BJ (cell line): ENCODE measurements at regions not wholly inside any gene's neighbourhood (a gene's known extent, or its start where the extent isn't known, plus 50 kb on each side); places are given as distances from the start of the nearest gene placed in this dataset.
"Not testable (repeated sequence)": the region's sequence is repeated elsewhere in the genome, so short reads cannot be mapped to it uniquely, and the experiment has no call there.

Source experiments
- CTCF ChIA-PET: fragments of 350-600 bp; formaldehyde crosslinking; extraction: SDS; loops from one replicate; lab custom pipeline; 2021; ENCODE audit warnings: antibody characterized with exemption, inconsistent platforms; lab: Yijun Ruan, JAX
- POLR2A ChIA-PET: fragments of 300-600 bp; sonication (Branson Sonifier 250); formaldehyde crosslinking; extraction: SDS; loops from one replicate; lab custom pipeline; 2021; ENCODE audit warnings: antibody characterized with exemption; lab: Charles Lee
- DNase-seq: peaks from one replicate; pipeline ENCODE4 v3.0.0-alpha.2; 2011; ENCODE audit warnings: low read depth
- H3K27me3 ChIP-seq: 2 replicates; pipeline ENCODE4 v1.6.0; 2011; ENCODE audit warnings: low read length; ENCODE audit not compliant: control insufficient read depth, insufficient read depth
- H3K36me3 ChIP-seq: 2 replicates; pipeline ENCODE4 v1.5.1; 2011; ENCODE audit warnings: low read length; ENCODE audit not compliant: control insufficient read depth, insufficient read depth
- H3K4me3 ChIP-seq: 2 replicates; pipeline ENCODE4 v1.5.1; 2011; ENCODE audit warnings: low read depth, mild to moderate bottlenecking, control low read depth, low read length
- TF ChIP-seq, protein P1 (sequence below): IDR thresholded peaks from 2 replicates; pipeline ENCODE4 v1.5.1; 2011; ENCODE audit warnings: low read depth, mild to moderate bottlenecking, control low read depth, inconsistent platforms, low read length, moderate library complexity; ENCODE audit not compliant: insufficient read depth

DNA sequence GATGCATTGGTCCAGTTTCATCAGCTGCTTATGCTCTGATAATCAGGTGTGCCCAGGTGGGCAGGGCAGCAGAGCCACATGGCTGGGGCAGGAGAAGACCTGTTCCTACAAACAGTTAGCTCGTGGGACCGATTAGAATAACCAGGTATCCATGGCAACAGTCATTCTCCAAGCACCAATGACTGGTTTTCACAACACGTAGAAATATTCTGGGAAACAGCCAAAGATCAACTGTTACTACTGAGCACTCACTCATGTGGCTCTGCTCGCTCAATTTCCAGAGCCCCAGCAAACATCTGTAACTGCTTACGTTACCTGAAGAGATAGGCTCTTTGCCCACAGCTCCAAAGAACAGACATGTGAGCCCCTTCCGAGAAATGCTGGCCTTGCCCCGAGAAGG is 302.0 kb downstream of the AGTPBP1 start:
- POLR2A ChIA-PET: no interaction called here
- Histone ChIP-seq H3K4me3 (no peak overlapping the region), H3K36me3 (no peaks in the 10 kb centered on the region), H3K27me3 (no peaks in the 10 kb centered on the region)
- CTCF ChIA-PET: interaction anchor here (0.6 to 2.2 kb wide), 2 partner anchors 15 to 1031 kb away, joined by 3 to 7 read pairs; no protein-coding TSS in a partner anchor
- no peak for DNase-seq
- TF ChIP-seq, protein P1, sequence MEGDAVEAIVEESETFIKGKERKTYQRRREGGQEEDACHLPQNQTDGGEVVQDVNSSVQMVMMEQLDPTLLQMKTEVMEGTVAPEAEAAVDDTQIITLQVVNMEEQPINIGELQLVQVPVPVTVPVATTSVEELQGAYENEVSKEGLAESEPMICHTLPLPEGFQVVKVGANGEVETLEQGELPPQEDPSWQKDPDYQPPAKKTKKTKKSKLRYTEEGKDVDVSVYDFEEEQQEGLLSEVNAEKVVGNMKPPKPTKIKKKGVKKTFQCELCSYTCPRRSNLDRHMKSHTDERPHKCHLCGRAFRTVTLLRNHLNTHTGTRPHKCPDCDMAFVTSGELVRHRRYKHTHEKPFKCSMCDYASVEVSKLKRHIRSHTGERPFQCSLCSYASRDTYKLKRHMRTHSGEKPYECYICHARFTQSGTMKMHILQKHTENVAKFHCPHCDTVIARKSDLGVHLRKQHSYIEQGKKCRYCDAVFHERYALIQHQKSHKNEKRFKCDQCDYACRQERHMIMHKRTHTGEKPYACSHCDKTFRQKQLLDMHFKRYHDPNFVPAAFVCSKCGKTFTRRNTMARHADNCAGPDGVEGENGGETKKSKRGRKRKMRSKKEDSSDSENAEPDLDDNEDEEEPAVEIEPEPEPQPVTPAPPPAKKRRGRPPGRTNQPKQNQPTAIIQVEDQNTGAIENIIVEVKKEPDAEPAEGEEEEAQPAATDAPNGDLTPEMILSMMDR: no peak

DNA sequence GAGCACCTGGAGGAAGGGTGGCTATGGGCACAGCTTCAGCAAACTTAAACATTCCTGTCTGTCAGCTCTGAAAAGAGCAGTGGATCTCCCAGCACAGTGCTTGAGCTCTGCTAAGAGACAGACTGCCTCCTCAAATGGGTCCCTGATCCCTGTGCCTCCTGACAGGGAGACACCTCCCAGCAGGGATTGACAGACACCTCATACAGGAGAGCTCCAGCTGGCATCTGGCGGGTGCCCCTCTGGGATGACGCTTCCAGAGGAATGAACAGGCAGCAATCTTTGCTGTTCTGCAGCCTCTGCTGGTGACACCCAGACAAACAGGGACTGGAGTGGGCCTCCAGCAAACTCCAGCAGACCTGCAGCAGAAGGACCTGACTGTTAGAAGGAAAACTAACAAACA is 307.8 kb downstream of the AGTPBP1 start:
- POLR2A ChIA-PET, H3K36me3 ChIP-seq, H3K27me3 ChIP-seq, H3K4me3 ChIP-seq, DNase-seq: not testable (repeated sequence)
- CTCF ChIA-PET: interaction anchor here (1.6 kb wide), 1 partner anchor 9 kb away, joined by 3 read pairs; no protein-coding TSS in a partner anchor

DNA sequence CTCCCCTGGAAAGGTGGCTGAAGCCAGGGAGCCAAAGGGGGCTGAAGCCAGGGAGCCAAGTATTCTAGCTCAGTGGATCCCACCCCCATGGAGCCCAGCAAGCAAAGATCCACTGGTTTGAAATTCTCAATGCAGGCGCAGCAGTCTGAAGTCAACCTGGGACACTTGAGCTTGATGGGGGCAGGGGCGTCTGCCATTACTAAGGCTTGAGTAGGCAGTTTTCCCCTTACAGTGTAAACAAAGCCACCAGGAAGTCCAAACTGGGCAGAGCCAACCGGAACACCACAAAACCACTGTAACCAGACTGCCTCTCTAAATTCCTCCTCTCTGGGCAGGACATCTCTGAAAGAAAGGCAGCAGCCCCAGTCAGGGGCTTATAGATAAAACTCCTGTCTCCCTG is 308.2 kb downstream of the AGTPBP1 start:
- DNase-seq, POLR2A ChIA-PET, H3K27me3 ChIP-seq, H3K4me3 ChIP-seq, H3K36me3 ChIP-seq: not testable (repeated sequence)
- CTCF ChIA-PET: interaction anchor here (1.6 kb wide), 1 partner anchor 8 kb away, joined by 3 read pairs; no protein-coding TSS in a partner anchor

DNA sequence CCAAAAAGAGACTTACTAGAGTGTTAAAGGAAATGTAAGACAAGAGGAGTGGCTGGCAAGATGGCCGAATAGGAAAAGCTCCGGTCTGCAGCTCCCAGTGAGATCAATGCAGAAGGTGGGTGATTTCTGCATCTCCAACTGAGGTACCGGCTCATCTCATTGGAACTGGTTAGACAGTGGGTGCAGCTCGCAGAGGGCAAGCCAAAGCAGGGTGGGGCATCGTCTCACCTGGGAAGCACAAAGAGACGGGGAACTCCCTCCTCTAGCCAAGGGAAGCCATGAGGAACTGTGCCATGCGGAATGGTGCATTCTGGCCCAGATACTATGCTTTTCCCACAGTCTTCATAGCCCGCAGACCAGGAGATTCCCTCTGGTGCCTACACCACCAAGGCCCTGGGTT is 308.7 kb downstream of the AGTPBP1 start:
- POLR2A ChIA-PET: no interaction called here
- Histone ChIP-seq H3K4me3 (no peak overlapping the region), H3K27me3 (peaks cover 5% of the 10 kb centered on the region; the same call in 1 of the 2 replicates), H3K36me3 (no peaks in the 10 kb centered on the region)
- TF ChIP-seq, protein P1: no peak
- no peak for DNase-seq
- CTCF ChIA-PET: interaction anchor here (1.2 to 1.6 kb wide), 2 partner anchors 8 to 12 kb away, joined by 3 read pairs; no protein-coding TSS in a partner anchor

DNA sequence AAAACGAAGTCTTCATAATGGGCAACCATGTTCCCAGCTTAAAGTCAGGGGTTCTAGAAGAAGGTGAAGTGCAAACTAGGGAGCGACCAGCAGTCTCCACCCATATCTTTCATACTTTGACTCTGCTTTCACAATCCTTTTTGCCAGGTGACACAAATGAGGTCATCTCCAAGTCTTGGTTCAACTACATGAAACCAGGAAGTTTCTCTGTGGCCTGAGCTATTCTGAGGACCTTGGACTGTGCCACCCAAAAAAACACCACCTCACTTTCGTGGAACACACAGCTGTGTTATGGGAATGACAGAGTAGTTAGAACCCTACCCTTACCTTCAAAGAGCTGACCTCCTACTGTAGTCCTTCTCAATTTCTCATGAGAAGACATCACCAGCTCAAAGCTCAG is 309.2 kb downstream of the AGTPBP1 start:
- H3K36me3 ChIP-seq: no peaks in the 10 kb centered on the region
- no peak for DNase-seq
- ChIA-PET CTCF (interaction anchor here (1.2 kb wide), 1 partner anchor 11 kb away, joined by 3 read pairs; no protein-coding TSS in a partner anchor), POLR2A (no interaction called here)
- H3K27me3 ChIP-seq: peaks cover 5% of the 10 kb centered on the region; the same call in 1 of the 2 replicates
- TF ChIP-seq, protein P1: no peak
- H3K4me3 ChIP-seq: no peak overlapping the region

DNA sequence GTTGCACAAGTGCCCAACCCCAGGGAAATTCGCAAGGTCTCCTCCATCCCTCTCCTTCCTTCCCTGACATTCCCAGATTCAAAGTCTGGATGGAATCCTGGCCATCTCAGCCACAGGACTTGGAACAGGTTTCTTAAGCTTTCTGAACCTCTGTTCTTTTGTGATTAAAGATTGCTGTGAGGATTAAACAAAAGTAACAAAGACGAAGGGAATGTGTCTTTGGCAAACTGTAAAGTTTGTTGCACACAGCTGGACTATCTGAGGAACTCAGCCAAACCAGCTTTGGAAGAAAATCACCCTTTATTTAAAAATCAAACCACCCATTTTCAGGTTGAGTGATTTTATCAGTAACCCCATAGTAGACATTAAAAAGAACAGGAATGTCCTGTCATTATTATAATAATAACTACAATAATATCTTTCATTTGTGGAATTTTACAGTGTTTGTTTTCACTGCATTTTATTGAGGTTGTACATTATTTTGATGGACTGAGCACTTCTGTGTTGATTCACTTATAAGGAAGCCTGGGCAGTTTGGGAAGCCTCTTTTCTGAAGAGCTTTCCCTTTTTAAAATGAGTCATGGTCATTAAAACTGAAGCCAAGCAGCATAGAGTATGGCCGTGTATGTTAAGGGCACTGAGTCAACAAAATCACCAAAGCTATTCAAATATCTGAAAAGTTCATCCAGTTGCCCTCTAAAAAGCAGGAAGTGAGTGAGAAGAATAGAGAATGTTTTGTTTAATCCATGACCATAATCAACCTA is 310.2 kb downstream of the AGTPBP1 start:
- ChIA-PET CTCF (interaction anchor here (1.2 to 2.7 kb wide), 2 partner anchors 10 to 1035 kb away, joined by 3 to 9 read pairs; no protein-coding TSS in a partner anchor), POLR2A (no interaction called here)
- Histone ChIP-seq H3K36me3 (no peaks in the 10 kb centered on the region), H3K27me3 (peaks cover 5% of the 10 kb centered on the region; the same call in 1 of the 2 replicates), H3K4me3 (no peak overlapping the region)
- peak; percentile 20 for DNase-seq
- TF ChIP-seq, protein P1: no peak
